ENCODE measurements at regions not wholly inside any gene's neighbourhood (a gene's known extent, or its start where the extent isn't known, plus 50 kb on each side); places are given as distances from the start of the nearest gene placed in this dataset.
"Not testable (repeated sequence)": the region's sequence is repeated elsewhere in the genome, so short reads cannot be mapped to it uniquely, and the experiment has no call there.

GRCh38 chr21:10426812-10427211 lies 94.6 kb upstream of the TPTE start:
- ATAC-seq (ENCODE audit: low FRiP score); H3K27ac ChIP-seq (ENCODE audit: low read depth in 1 of 2, low read length in 2 of 2); H3K36me3 ChIP-seq (ENCODE audit: control insufficient read depth in 1 of 2, insufficient read depth in 2 of 2, low read length in 1 of 2); H3K9me3 ChIP-seq (ENCODE audit: control insufficient read depth, low read length); H3K4me1 ChIP-seq (ENCODE audit: control insufficient read depth in 1 of 2, insufficient read depth in 2 of 2, low read length in 2 of 2); H3K4me3 ChIP-seq (ENCODE audit: low read length in 2 of 2); H3K27me3 ChIP-seq (ENCODE audit: control insufficient read depth in 1 of 2, insufficient read depth in 2 of 2, low read length in 1 of 2); DNase-seq; intact Hi-C loops (cut with DNase I): not testable (repeated sequence)
- 48 to 89% methylated on average over 1 to 2 of the region's 2 CpGs for WGBS, 2 donors

- ATAC-seq (ENCODE audit: low FRiP score); intact Hi-C loops (cut with DNase I); H3K9me3 ChIP-seq (ENCODE audit: control insufficient read depth, low read length); H3K4me1 ChIP-seq (ENCODE audit: control insufficient read depth in 1 of 2, insufficient read depth in 2 of 2, low read length in 2 of 2); H3K27me3 ChIP-seq (ENCODE audit: control insufficient read depth in 1 of 2, insufficient read depth in 2 of 2, low read length in 1 of 2); DNase-seq; H3K36me3 ChIP-seq (ENCODE audit: control insufficient read depth in 1 of 2, insufficient read depth in 2 of 2, low read length in 1 of 2); H3K4me3 ChIP-seq (ENCODE audit: low read length in 2 of 2); H3K27ac ChIP-seq (ENCODE audit: low read depth in 1 of 2, low read length in 2 of 2): not testable (repeated sequence)
- WGBS, 2 donors, result 55 to 61% methylated on average over 6 of the region's 6 CpGs
These were observed 94.1 kb upstream of the TPTE start for GRCh38 chr21:10427277-10427676.

GRCh38 chr21:10428981-10429534 lies 92.3 kb upstream of the TPTE start:
- ATAC-seq (ENCODE audit: low FRiP score), result peak; percentile 1

GRCh38 chr21:10430005-10430404 lies 91.4 kb upstream of the TPTE start:
- no peak overlapping the region for H3K4me3 ChIP-seq (ENCODE audit: low read length in 2 of 2)
- intact Hi-C loops (cut with DNase I), result no loop called here
- H3K27me3 ChIP-seq (ENCODE audit: control insufficient read depth in 1 of 2, insufficient read depth in 2 of 2, low read length in 1 of 2), result no peaks in the 10 kb centered on the region
- H3K27ac ChIP-seq (ENCODE audit: low read depth in 1 of 2, low read length in 2 of 2), result no peak overlapping the region
- ATAC-seq (ENCODE audit: low FRiP score) (peak; percentile 15), DNase-seq (no peak)
- WGBS, 2 donors, result 52 to 61% methylated on average over 1 of the region's 1 CpG
- H3K4me1 ChIP-seq (ENCODE audit: control insufficient read depth in 1 of 2, insufficient read depth in 2 of 2, low read length in 2 of 2), result no peaks in the 10 kb centered on the region
- no peaks in the 10 kb centered on the region for H3K36me3 ChIP-seq (ENCODE audit: control insufficient read depth in 1 of 2, insufficient read depth in 2 of 2, low read length in 1 of 2)
- H3K9me3 ChIP-seq (ENCODE audit: control insufficient read depth, low read length), result no peaks in the 10 kb centered on the region

More at GRCh38 chr21:10428981-10429534, 92.3 kb upstream of the TPTE start:
- H3K27ac ChIP-seq (ENCODE audit: low read depth in 1 of 2, low read length in 2 of 2); intact Hi-C loops (cut with DNase I); H3K4me1 ChIP-seq (ENCODE audit: control insufficient read depth in 1 of 2, insufficient read depth in 2 of 2, low read length in 2 of 2); H3K36me3 ChIP-seq (ENCODE audit: control insufficient read depth in 1 of 2, insufficient read depth in 2 of 2, low read length in 1 of 2); H3K9me3 ChIP-seq (ENCODE audit: control insufficient read depth, low read length); DNase-seq; H3K4me3 ChIP-seq (ENCODE audit: low read length in 2 of 2); H3K27me3 ChIP-seq (ENCODE audit: control insufficient read depth in 1 of 2, insufficient read depth in 2 of 2, low read length in 1 of 2): not testable (repeated sequence)
- 13 to 17% methylated on average over 1 of the region's 1 CpG for WGBS, 2 donors

GRCh38 chr21:10431995-10432394 lies 89.4 kb upstream of the TPTE start:
- WGBS, 2 donors, result 57 to 59% methylated on average over 6 of the region's 6 CpGs

GRCh38 chr21:10432456-10432855 lies 88.9 kb upstream of the TPTE start:
- H3K9me3 ChIP-seq (ENCODE audit: control insufficient read depth, low read length); H3K4me1 ChIP-seq (ENCODE audit: control insufficient read depth in 1 of 2, insufficient read depth in 2 of 2, low read length in 2 of 2); H3K36me3 ChIP-seq (ENCODE audit: control insufficient read depth in 1 of 2, insufficient read depth in 2 of 2, low read length in 1 of 2); H3K27ac ChIP-seq (ENCODE audit: low read depth in 1 of 2, low read length in 2 of 2); H3K27me3 ChIP-seq (ENCODE audit: control insufficient read depth in 1 of 2, insufficient read depth in 2 of 2, low read length in 1 of 2); H3K4me3 ChIP-seq (ENCODE audit: low read length in 2 of 2); ATAC-seq (ENCODE audit: low FRiP score); intact Hi-C loops (cut with DNase I); DNase-seq: not testable (repeated sequence)

More at GRCh38 chr21:10431995-10432394, 89.4 kb upstream of the TPTE start:
- H3K36me3 ChIP-seq (ENCODE audit: control insufficient read depth in 1 of 2, insufficient read depth in 2 of 2, low read length in 1 of 2); H3K4me3 ChIP-seq (ENCODE audit: low read length in 2 of 2); H3K27ac ChIP-seq (ENCODE audit: low read depth in 1 of 2, low read length in 2 of 2); intact Hi-C loops (cut with DNase I); H3K9me3 ChIP-seq (ENCODE audit: control insufficient read depth, low read length); H3K27me3 ChIP-seq (ENCODE audit: control insufficient read depth in 1 of 2, insufficient read depth in 2 of 2, low read length in 1 of 2); H3K4me1 ChIP-seq (ENCODE audit: control insufficient read depth in 1 of 2, insufficient read depth in 2 of 2, low read length in 2 of 2): not testable (repeated sequence)
- DNase-seq, result peak; percentile 57 to 80
- peak; percentile 0 for ATAC-seq (ENCODE audit: low FRiP score)

- intact Hi-C loops (cut with DNase I); DNase-seq; ATAC-seq (ENCODE audit: low FRiP score); H3K27ac ChIP-seq (ENCODE audit: low read depth in 1 of 2, low read length in 2 of 2); H3K4me1 ChIP-seq (ENCODE audit: control insufficient read depth in 1 of 2, insufficient read depth in 2 of 2, low read length in 2 of 2); H3K9me3 ChIP-seq (ENCODE audit: control insufficient read depth, low read length); H3K36me3 ChIP-seq (ENCODE audit: control insufficient read depth in 1 of 2, insufficient read depth in 2 of 2, low read length in 1 of 2); H3K4me3 ChIP-seq (ENCODE audit: low read length in 2 of 2); H3K27me3 ChIP-seq (ENCODE audit: control insufficient read depth in 1 of 2, insufficient read depth in 2 of 2, low read length in 1 of 2): not testable (repeated sequence)
- WGBS, 2 donors, result 51 to 56% methylated on average over 4 of the region's 4 CpGs
These were observed 83.4 kb upstream of the TPTE start for GRCh38 chr21:10437977-10438376.

- intact Hi-C loops (cut with DNase I); H3K27ac ChIP-seq (ENCODE audit: low read depth in 1 of 2, low read length in 2 of 2); DNase-seq; H3K4me3 ChIP-seq (ENCODE audit: low read length in 2 of 2); H3K4me1 ChIP-seq (ENCODE audit: control insufficient read depth in 1 of 2, insufficient read depth in 2 of 2, low read length in 2 of 2); H3K36me3 ChIP-seq (ENCODE audit: control insufficient read depth in 1 of 2, insufficient read depth in 2 of 2, low read length in 1 of 2); H3K9me3 ChIP-seq (ENCODE audit: control insufficient read depth, low read length); H3K27me3 ChIP-seq (ENCODE audit: control insufficient read depth in 1 of 2, insufficient read depth in 2 of 2, low read length in 1 of 2): not testable (repeated sequence)
- 81 to 85% methylated on average over 2 of the region's 2 CpGs for WGBS, 2 donors
- peak; percentile 50 for ATAC-seq (ENCODE audit: low FRiP score)
These were observed 80.7 kb upstream of the TPTE start for GRCh38 chr21:10440639-10441038.

GRCh38 chr21:10442018-10442417 lies 79.4 kb upstream of the TPTE start:
- H3K36me3 ChIP-seq (ENCODE audit: control insufficient read depth in 1 of 2, insufficient read depth in 2 of 2, low read length in 1 of 2); DNase-seq; H3K4me3 ChIP-seq (ENCODE audit: low read length in 2 of 2); H3K4me1 ChIP-seq (ENCODE audit: control insufficient read depth in 1 of 2, insufficient read depth in 2 of 2, low read length in 2 of 2); ATAC-seq (ENCODE audit: low FRiP score); H3K27ac ChIP-seq (ENCODE audit: low read depth in 1 of 2, low read length in 2 of 2); H3K9me3 ChIP-seq (ENCODE audit: control insufficient read depth, low read length); intact Hi-C loops (cut with DNase I); H3K27me3 ChIP-seq (ENCODE audit: control insufficient read depth in 1 of 2, insufficient read depth in 2 of 2, low read length in 1 of 2): not testable (repeated sequence)
- WGBS, 2 donors, result 58 to 63% methylated on average over 6 of the region's 6 CpGs

All from aorta (tissue), 5 donors.